Activated CD4-positive, alpha-beta T cell treated with anti-CD3 and anti-CD28 coated beads, Interleukin-2, amount 10 ng/mL, durations not matched to agents 7 days and 5 days (primary cell): ENCODE measurements at regions not wholly inside any gene's neighbourhood (a gene's known extent, or its start where the extent isn't known, plus 50 kb on each side); places are given as distances from the start of the nearest gene placed in this dataset.

Experiments
- CTCF ChIA-PET: fragments of 350-600 bp; sonication (Branson Sonifier 250); formaldehyde crosslinking; loops from one replicate; lab custom pipeline; 2021; ENCODE audit warnings: antibody characterized with exemption; lab: Charles Lee
- POLR2A ChIA-PET: fragments of 350-600 bp; sonication (Branson Sonifier 250); formaldehyde crosslinking; loops from one replicate; lab custom pipeline; 2021; ENCODE audit warnings: antibody characterized with exemption; lab: Charles Lee
- DNase-seq: peaks from one replicate; pipeline ENCODE4 v3.0.0-alpha.2; 2020
- H3K27ac Mint-ChIP-seq: one replicate; pipeline ENCODE4 v1.8.0; 2021; ENCODE audit warnings: mild to moderate bottlenecking, moderate library complexity, mixed read lengths
- H3K27me3 Mint-ChIP-seq: one replicate; pipeline ENCODE4 v1.8.0; 2021; ENCODE audit warnings: mixed read lengths
- H3K36me3 Mint-ChIP-seq: one replicate; pipeline ENCODE4 v1.8.0; 2021; ENCODE audit warnings: low read depth, mixed read lengths
- H3K4me1 Mint-ChIP-seq: one replicate; pipeline ENCODE4 v1.8.0; 2021; ENCODE audit warnings: mixed read lengths
- H3K4me3 Mint-ChIP-seq: one replicate; pipeline ENCODE4 v1.8.0; 2021; ENCODE audit warnings: mild to moderate bottlenecking, moderate library complexity, mixed read lengths
- H3K9me3 Mint-ChIP-seq: one replicate; pipeline ENCODE4 v1.8.0; 2021; ENCODE audit warnings: mixed read lengths

DNA sequence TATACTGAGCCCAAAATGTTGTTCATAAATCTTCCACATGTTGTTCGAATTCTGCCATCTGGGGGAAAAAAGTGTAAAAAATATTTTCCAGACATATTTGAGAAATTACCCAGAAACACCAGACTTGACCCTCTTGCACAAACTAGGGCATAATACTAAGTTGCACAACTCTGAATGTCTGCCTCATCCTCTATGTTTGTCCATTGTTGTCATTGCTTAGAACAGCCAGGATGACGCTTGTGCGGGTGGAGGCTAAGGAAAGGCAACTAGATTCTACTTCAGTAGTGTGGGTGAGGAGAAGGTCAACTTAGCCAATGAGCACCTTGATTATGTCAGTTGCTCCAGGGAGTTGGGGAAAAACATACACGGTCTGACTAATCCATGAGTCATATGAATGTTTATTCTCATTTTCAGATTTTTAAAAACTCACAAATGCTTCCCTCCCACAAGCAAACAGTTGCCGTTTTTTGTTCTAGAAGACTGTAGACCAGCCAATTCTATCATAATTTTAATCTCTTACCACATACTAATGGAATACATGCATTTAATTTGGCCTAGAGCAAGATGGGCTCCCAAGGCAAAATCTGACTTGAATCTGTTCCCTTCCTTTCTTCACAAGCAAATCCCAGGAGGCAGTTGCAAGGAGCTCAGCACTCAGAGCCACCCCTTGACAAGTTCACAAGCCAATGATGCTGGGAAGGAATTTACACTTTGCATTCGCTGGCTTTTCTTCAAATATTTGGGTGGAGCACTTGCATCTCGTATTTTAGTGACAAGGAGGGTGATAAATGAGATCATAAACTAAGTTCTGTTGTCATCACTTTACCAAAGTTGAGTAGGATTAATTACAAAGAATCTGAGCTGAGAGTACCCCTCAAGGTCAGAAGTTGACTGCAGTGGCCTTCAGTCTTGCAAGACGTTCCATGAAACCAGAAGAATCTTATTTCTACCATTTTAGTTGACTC, 163.2 kb upstream of the TWIST2 start:
- ChIA-PET CTCF (no interaction called here), POLR2A (no interaction called here)
- DNase-seq = no peak
- H3K4me3 Mint-ChIP-seq = no peak overlapping the region
- H3K9me3 Mint-ChIP-seq = no peaks in the 10 kb centered on the region
- no peak overlapping the region for H3K27ac Mint-ChIP-seq
- H3K36me3 Mint-ChIP-seq = no peaks in the 10 kb centered on the region
- H3K4me1 Mint-ChIP-seq = no peaks in the 10 kb centered on the region
- H3K27me3 Mint-ChIP-seq = peaks cover 11% of the 10 kb centered on the region

- H3K27ac Mint-ChIP-seq = no peak overlapping the region
- ChIA-PET POLR2A (no interaction called here), CTCF (interaction anchor here (1.7 kb wide), 1 partner anchor 12 kb away, joined by 7 read pairs; no protein-coding TSS in a partner anchor)
These were observed 162.6 kb upstream of the TWIST2 start for GRCh38 chr2:238685327-238685709.

DNA sequence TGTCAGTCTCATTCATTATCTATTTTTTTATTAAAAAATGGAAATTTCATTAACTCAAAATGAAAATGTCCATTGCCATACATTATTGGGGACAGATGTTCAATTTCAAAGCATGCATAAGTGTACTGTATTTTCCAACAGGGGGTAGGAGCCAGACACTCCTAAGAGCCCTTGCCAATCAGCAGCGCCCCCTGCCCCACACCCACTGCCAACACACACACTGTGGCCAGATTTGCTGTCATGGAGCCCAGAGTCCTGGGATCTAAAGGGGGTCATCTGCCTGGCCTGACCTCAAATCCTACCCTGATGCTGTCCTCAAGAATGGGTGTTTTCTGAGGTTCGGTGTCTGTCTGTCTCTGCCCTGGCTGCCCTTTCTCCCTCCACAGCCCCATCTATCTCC, 162.2 kb upstream of the TWIST2 start:
- Mint-ChIP-seq H3K36me3 (no peaks in the 10 kb centered on the region), H3K9me3 (no peaks in the 10 kb centered on the region), H3K27me3 (peaks cover 11% of the 10 kb centered on the region), H3K4me3 (no peak overlapping the region), H3K4me1 (no peaks in the 10 kb centered on the region), H3K27ac (no peak overlapping the region)
- no peak for DNase-seq
- POLR2A ChIA-PET = no interaction called here
- CTCF ChIA-PET = interaction anchor here (1.7 kb wide), 1 partner anchor 11 kb away, joined by 7 read pairs; no protein-coding TSS in a partner anchor

More at GRCh38 chr2:238685327-238685709, 162.6 kb upstream of the TWIST2 start:
- H3K27me3 Mint-ChIP-seq = peaks cover 11% of the 10 kb centered on the region
- no peak for DNase-seq
- H3K4me3 Mint-ChIP-seq = no peak overlapping the region
- no peaks in the 10 kb centered on the region for H3K36me3 Mint-ChIP-seq
- no peaks in the 10 kb centered on the region for H3K9me3 Mint-ChIP-seq
- H3K4me1 Mint-ChIP-seq = no peaks in the 10 kb centered on the region

DNA sequence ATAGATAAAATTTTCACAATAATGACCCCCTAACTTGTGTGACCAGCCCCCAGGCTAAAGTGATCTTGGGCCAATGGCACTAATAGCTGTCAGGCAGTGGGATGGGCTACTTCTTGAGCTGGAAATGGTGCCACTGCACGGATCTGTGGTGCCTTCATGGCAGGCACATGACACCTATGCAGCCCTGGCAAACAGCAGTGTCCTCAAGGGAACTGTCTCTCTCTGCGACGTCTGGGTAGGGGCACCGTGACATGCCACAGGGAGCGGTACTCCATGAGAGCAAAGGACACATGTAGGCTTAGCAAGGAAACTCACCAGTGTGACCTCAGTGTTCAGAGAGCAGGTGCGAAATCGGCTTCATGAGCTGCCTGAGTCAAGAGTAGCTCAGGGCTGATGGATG, 161.7 kb upstream of the TWIST2 start:
- CTCF ChIA-PET = interaction anchor here (1.7 kb wide), 1 partner anchor 11 kb away, joined by 7 read pairs; no protein-coding TSS in a partner anchor
- peaks cover 7% of the 10 kb centered on the region for H3K27me3 Mint-ChIP-seq
- no peak overlapping the region for H3K4me3 Mint-ChIP-seq
- POLR2A ChIA-PET = no interaction called here
- no peaks in the 10 kb centered on the region for H3K36me3 Mint-ChIP-seq
- no peak for DNase-seq
- H3K9me3 Mint-ChIP-seq = no peaks in the 10 kb centered on the region
- no peak overlapping the region for H3K27ac Mint-ChIP-seq
- H3K4me1 Mint-ChIP-seq = no peaks in the 10 kb centered on the region

DNA sequence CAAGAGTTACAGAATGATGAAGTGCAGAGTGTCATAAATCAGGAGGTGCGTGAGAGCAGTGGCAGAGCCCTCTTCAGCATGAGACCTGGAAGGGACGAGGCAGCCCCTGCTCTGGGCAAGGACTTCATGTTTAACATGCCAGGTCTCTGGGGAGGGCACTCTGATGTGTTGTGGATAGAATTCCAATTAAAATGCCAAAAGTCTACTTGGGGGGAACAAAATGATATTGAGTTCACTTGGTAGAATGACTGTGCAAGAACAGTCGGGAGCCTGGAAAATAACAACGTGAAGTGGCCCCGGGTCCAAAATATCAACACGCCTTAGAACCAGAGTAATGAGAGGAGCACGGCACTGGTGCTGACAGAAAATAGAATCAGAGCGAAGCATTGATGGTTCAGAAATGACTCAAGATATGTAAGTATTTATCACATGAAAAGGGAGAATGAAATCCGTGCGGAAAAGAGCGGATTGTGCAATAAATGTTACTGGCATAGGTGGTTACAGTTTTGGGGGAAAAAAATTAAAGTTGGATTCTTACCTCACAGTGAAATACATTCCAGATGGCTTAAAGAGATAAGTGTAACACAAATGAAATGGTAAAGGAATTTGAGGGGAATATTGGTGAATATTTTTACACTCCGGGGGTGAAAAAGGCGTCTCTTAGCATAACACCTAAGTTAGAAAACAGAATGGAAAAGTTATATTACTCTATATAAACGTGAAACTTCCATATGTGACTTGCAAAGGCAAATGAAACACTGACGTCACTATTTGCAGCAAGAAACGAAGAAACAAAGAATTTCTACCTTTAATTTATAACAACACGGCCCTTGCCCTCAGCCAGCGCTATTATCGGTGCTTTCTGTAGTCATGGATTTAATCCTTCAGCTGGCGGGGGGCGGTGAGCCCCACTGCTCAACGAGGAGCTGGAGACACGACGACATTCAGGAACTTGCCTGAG, 159.4 kb upstream of the TWIST2 start:
- CTCF ChIA-PET = no interaction called here
- H3K4me3 Mint-ChIP-seq = no peak overlapping the region
- no peak for DNase-seq
- no peaks in the 10 kb centered on the region for H3K36me3 Mint-ChIP-seq
- POLR2A ChIA-PET = no interaction called here
- H3K4me1 Mint-ChIP-seq = no peaks in the 10 kb centered on the region
- peaks cover 6% of the 10 kb centered on the region for H3K27me3 Mint-ChIP-seq
- no peak overlapping the region for H3K27ac Mint-ChIP-seq
- H3K9me3 Mint-ChIP-seq = no peaks in the 10 kb centered on the region

DNA sequence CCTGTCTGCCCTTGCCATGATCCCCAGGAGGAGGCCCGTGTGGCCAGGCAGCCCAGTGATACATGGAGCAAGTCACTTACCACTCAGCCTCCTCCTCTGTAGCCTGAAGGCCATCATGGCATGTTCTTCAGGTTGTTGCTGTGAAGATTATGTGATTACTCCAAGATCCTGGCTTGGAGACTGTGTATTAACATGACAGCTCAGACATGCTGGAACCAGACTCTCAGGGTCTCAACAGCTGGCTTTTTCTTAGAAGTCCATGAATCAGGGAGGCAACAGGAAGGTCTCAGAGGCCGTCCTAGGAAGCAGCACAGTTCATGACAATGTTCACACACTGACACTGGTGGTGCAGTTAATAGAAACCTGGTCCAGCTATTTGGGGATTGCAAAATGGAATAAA, 158.6 kb upstream of the TWIST2 start:
- Mint-ChIP-seq H3K27ac (no peak overlapping the region), H3K36me3 (no peaks in the 10 kb centered on the region), H3K4me3 (no peak overlapping the region), H3K27me3 (peaks cover 7% of the 10 kb centered on the region), H3K4me1 (no peaks in the 10 kb centered on the region), H3K9me3 (no peaks in the 10 kb centered on the region)
- DNase-seq = no peak
- ChIA-PET CTCF (no interaction called here), POLR2A (no interaction called here)

DNA sequence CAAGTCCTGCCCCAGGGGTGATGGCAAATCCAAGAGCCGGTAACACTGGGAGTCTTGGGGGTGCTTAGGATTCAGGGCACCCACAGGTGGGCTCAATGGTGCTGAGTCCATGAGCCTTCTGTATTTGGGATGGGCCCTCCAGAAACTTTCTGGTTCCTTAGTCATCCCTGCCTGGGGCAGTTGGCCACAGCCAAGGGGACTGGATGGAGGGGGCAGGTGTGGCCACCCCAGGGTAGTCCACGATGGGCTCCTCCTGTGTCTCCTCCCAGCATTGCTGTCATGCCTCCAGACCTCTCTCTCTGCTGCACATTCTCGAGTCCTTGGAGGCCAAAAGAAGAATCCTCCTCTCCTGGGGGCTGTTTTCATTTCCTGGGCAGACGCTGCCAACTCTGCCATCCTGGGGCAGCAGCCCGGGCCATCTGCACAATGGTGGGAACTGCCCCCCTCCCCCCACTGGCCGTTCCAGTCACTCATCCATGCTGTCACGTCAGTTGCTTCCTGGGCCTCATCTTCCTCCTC, 158.0 kb upstream of the TWIST2 start:
- no peak for DNase-seq
- H3K27ac Mint-ChIP-seq = no peak overlapping the region
- peaks cover 7% of the 10 kb centered on the region for H3K27me3 Mint-ChIP-seq
- no peaks in the 10 kb centered on the region for H3K36me3 Mint-ChIP-seq
- H3K4me1 Mint-ChIP-seq = no peaks in the 10 kb centered on the region
- POLR2A ChIA-PET = no interaction called here
- no peak overlapping the region for H3K4me3 Mint-ChIP-seq
- H3K9me3 Mint-ChIP-seq = no peaks in the 10 kb centered on the region
- CTCF ChIA-PET = no interaction called here

DNA sequence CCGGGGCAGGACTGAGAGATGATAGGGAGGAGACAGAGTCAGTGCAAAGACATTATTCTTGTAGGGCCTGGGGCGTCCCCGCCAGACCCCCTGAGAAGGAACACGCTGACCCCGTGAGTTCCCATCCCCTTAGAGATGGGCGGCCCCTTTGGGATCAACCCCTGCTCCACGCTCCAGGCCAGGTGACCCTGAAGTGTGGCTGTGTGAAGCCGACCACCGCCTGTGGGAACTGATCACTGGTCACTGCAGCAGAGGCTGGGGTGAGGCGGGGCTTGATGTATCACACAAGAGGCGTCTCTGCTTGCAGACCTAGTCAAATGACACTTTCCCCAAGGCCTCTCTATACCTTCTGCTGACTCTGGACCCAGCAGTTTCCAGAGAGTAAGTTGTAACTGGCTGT, 157.4 kb upstream of the TWIST2 start:
- no peak for DNase-seq
- ChIA-PET POLR2A (no interaction called here), CTCF (no interaction called here)
- Mint-ChIP-seq H3K9me3 (no peaks in the 10 kb centered on the region), H3K27me3 (peaks cover 7% of the 10 kb centered on the region), H3K4me3 (no peak overlapping the region), H3K36me3 (no peaks in the 10 kb centered on the region), H3K4me1 (no peaks in the 10 kb centered on the region), H3K27ac (no peak overlapping the region)

DNA sequence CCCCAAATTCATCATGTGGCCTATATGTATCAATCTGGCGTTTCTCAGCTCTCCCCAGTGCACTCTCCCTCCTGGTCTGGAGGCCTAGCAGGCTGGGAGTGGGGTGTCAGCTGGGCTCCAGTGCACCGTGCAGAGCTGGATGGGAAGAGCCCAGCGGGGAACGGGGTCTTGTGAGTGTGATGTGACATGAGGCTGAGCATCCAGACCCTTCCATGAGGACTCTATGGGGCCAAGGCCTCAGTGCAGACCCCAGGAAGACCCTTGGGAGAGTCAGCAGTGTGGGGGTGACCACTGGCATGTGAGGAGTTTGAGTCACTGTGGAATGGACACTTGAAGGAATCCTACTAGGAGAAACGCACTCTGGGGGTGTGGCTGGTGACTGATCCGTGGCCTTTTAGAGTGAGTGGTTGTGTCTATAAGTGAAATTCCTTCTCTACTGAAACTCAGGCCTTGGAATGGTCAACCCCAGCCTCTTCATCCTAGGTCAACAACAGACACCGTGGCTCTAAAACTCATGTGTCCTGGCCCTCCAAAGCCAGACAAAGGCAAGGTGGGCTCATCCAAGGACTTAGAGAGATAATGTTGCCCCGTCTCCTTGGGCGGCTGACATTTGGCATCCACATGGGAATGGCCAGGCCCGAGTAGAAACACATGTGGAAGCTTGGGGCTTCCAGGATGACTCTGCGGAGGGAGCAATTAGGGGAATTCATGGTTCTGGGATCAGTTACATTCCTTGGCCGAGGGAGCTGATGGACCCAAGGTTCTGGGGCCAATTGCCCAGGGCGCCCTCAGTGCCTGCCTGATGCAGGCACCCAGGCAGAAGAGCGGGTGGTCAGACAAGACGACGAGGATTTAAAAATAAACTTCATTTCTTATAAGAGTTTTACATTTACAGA, 156.0 kb upstream of the TWIST2 start:
- ChIA-PET CTCF (no interaction called here), POLR2A (no interaction called here)
- no peaks in the 10 kb centered on the region for H3K4me1 Mint-ChIP-seq
- peaks cover 7% of the 10 kb centered on the region for H3K27me3 Mint-ChIP-seq
- no peak for DNase-seq
- H3K36me3 Mint-ChIP-seq = no peaks in the 10 kb centered on the region
- H3K4me3 Mint-ChIP-seq = no peak overlapping the region
- H3K27ac Mint-ChIP-seq = no peak overlapping the region
- H3K9me3 Mint-ChIP-seq = no peaks in the 10 kb centered on the region

DNA sequence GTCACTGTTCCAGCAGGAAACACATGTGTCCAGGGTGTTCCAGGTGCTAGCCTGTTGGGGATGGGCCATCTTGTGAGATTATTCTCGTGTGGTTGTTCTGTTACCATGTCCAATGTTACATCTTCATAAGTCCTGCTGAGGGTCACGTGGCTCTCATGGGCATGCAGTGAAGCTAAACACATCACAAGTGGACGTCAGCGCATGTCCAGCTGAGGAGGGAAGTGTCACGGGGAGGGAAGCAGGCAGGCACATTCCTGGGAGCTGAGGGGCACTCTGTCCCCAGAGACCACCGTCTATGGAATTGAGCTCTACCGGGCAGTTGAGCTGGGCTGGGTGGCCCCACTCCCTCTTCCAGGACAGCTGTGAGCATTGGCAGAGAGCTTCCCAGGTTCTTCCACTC, 155.3 kb upstream of the TWIST2 start:
- no peak overlapping the region for H3K27ac Mint-ChIP-seq
- CTCF ChIA-PET = interaction anchor here (0.5 to 0.6 kb wide), 2 partner anchors 329 to 1574 kb away, joined by 3 read pairs; no protein-coding TSS in a partner anchor

GRCh38 chr2:238693337-238694093, 154.4 kb upstream of the TWIST2 start:
- Mint-ChIP-seq H3K9me3 (no peaks in the 10 kb centered on the region), H3K27me3 (peaks cover 3% of the 10 kb centered on the region), H3K4me3 (no peak overlapping the region), H3K27ac (no peak overlapping the region), H3K36me3 (no peaks in the 10 kb centered on the region), H3K4me1 (no peaks in the 10 kb centered on the region)
- DNase-seq = no peak
- POLR2A ChIA-PET = no interaction called here
- CTCF ChIA-PET = interaction anchor here (0.5 kb wide), 1 partner anchor 330 kb away, joined by 3 read pairs; no protein-coding TSS in a partner anchor

More for the DNA sequence above, 155.3 kb upstream of the TWIST2 start:
- Mint-ChIP-seq H3K27me3 (peaks cover 7% of the 10 kb centered on the region), H3K4me3 (no peak overlapping the region), H3K36me3 (no peaks in the 10 kb centered on the region), H3K9me3 (no peaks in the 10 kb centered on the region), H3K4me1 (no peaks in the 10 kb centered on the region)
- POLR2A ChIA-PET = no interaction called here
- DNase-seq = no peak
